A549 (cell line): ENCODE measurements at regions not wholly inside any gene's neighbourhood (a gene's known extent, or its start where the extent isn't known, plus 50 kb on each side); places are given as distances from the start of the nearest gene placed in this dataset.

Source experiments
- CTCF ChIP-seq: fragments of >200 bp; sonication (Bioruptor Twin); formaldehyde crosslinking; IDR thresholded peaks from 3 replicates; pipeline ENCODE4 v1.5.1; 2016
- HMGXB4 ChIP-seq: fragments of 250-450 bp; sonication (Bioruptor Pico); IDR thresholded peaks from 2 replicates; pipeline ENCODE4 v1.5.0; 2021; ENCODE audit warnings: mild to moderate bottlenecking, moderate library complexity, borderline replicate concordance
- JUN ChIP-seq, 2 experiments: fragments of >200 bp; sonication (Bioruptor Twin); formaldehyde crosslinking; IDR thresholded peaks; 2 replicates in 1 of 2; 3 replicates in 1 of 2; pipeline ENCODE4 v1.6.1; 2016 to 2017
- JUNB ChIP-seq: fragments of >200 bp; sonication (Bioruptor Twin); formaldehyde crosslinking; IDR thresholded peaks from 2 replicates; pipeline ENCODE4 v1.6.1; 2016
- POLR2A ChIP-seq: IDR thresholded peaks from 2 replicates; pipeline ENCODE4 v1.6.1; 2012; ENCODE audit warnings: mild to moderate bottlenecking, low read length
- POLR2AphosphoS2 ChIP-seq: conservative IDR thresholded peaks from 2 replicates; pipeline ENCODE4 v1.6.1; 2012; ENCODE audit warnings: low read length, improper control_type of control experiment, inconsistent platforms
- RAD21 ChIP-seq, 2 experiments: fragments of >200 bp in 1 of 2; sonication (Bioruptor Twin) in 1 of 2; formaldehyde crosslinking in 1 of 2; IDR thresholded peaks in 1 of 2; conservative IDR thresholded peaks in 1 of 2; 2 replicates in 1 of 2; 3 replicates in 1 of 2; pipeline ENCODE4 v1.6.1; 2012 to 2018; ENCODE audit warnings: inconsistent platforms in 1 of 2
- RFX5 ChIP-seq: fragments of 450-650 bp; IDR thresholded peaks from 2 replicates; pipeline ENCODE4 v1.7.1; 2014; ENCODE audit warnings: antibody characterized with exemption, mild to moderate bottlenecking, moderate library complexity
- USF2 ChIP-seq: fragments of 450-650 bp; IDR thresholded peaks from 2 replicates; pipeline ENCODE4 v1.6.1; 2014; ENCODE audit warnings: antibody characterized with exemption
- ZNF302 ChIP-seq: fragments of 250-450 bp; sonication (Bioruptor Pico); IDR thresholded peaks from 2 replicates; pipeline ENCODE4 v1.9.0; 2021; ENCODE audit warnings: inconsistent platforms, mild to moderate bottlenecking, moderate library complexity
- TF ChIP-seq, protein P1 (sequence below): IDR thresholded peaks from 2 replicates; pipeline ENCODE4 v1.6.1; 2012
- TF ChIP-seq, protein P2 (sequence below): IDR thresholded peaks from 2 replicates; pipeline ENCODE4 v1.6.1; 2012
- TF ChIP-seq, protein P3 (sequence below): fragments of 150-350 bp; IDR thresholded peaks from 2 replicates; pipeline ENCODE4 v1.6.1; 2014; ENCODE audit warnings: low read depth, mild to moderate bottlenecking, low read length

DNA sequence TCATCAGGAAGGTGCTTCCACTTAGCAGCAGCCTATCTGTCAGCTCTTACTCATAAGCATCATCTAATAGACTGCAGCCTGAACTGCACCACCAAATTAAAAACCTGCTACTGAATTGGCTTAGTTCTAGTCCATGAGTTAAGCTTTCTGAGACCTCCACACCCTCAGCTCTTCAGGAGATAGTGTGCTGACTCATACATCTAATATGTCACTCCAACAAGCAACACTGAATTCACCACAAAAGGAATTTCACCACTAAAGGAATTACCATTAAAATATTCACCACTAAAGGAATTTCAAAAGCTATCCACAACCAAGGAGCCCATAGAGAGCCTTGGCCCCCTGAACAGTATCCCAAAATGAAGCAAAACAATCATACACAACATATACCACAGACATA lies 418.5 kb upstream of the RORB start:
- no peak for TF ChIP-seq RFX5
- TF ChIP-seq HMGXB4 (CRISPR knock-in tag), result no peak
- TF ChIP-seq, protein P1, sequence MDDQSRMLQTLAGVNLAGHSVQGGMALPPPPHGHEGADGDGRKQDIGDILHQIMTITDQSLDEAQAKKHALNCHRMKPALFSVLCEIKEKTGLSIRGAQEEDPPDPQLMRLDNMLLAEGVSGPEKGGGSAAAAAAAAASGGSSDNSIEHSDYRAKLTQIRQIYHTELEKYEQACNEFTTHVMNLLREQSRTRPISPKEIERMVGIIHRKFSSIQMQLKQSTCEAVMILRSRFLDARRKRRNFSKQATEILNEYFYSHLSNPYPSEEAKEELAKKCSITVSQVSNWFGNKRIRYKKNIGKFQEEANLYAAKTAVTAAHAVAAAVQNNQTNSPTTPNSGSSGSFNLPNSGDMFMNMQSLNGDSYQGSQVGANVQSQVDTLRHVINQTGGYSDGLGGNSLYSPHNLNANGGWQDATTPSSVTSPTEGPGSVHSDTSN, result no peak
- no peak for TF ChIP-seq POLR2A
- no peak for TF ChIP-seq CTCF
- no peak for TF ChIP-seq USF2
- TF ChIP-seq JUNB, result no peak
- no peak for TF ChIP-seq POLR2AphosphoS2
- TF ChIP-seq, protein P2, sequence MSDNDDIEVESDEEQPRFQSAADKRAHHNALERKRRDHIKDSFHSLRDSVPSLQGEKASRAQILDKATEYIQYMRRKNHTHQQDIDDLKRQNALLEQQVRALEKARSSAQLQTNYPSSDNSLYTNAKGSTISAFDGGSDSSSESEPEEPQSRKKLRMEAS, result no peak
- no peak for TF ChIP-seq ZNF302 (CRISPR knock-in tag)
- TF ChIP-seq JUN (IDR thresholded peaks at IDR 0.05), result no peak
- TF ChIP-seq, protein P3, sequence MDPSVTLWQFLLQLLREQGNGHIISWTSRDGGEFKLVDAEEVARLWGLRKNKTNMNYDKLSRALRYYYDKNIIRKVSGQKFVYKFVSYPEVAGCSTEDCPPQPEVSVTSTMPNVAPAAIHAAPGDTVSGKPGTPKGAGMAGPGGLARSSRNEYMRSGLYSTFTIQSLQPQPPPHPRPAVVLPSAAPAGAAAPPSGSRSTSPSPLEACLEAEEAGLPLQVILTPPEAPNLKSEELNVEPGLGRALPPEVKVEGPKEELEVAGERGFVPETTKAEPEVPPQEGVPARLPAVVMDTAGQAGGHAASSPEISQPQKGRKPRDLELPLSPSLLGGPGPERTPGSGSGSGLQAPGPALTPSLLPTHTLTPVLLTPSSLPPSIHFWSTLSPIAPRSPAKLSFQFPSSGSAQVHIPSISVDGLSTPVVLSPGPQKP, result no peak
- no peak for TF ChIP-seq RAD21 (conservative IDR thresholded peaks at IDR 0.05 in 1 of 2, IDR thresholded peaks at IDR 0.05 in 1 of 2)
